ENCODE measurements at regions not wholly inside any gene's neighbourhood (a gene's known extent, or its start where the extent isn't known, plus 50 kb on each side); places are given as distances from the start of the nearest gene placed in this dataset.

DNA sequence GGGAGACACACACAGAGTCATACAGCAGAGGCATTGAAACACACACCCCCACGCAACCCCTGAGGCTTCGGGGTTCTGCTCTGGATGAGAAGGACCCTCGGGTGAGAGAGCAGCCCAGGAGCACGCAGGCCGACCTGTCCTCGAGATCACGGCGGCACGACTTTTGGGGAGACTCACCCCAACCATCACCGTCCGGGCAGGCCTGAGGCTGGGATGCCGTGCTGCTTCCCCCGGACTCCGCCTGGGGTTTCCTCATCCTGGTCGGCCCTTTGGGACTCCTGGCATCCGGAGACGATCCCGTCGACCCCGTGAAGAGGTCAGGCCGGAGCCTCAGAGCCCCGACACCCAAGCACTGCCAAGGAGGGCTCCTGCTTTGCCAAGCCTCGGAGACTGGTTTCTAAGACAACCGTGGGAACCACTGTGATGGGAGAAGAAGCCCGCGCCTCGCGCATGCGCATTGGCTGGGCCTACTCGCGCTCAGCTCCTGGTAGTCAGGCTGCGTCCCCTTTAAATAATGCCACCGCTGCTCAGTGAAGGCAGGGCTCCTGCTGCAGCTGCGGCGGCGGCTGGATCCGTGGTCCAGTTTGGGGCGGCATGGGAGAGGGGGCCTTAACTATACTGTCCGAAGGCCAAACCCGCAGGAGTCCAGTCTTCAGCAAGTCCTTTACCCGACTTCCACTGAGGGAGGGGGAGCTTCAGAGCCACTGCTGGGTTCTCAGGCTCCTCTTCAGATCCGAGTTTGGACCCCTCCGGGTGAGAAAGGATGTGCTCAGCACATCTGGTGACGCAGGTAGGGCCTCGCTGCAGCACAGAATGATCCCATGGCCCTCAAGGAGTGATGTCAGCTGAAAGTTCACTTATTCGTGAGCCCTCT, 171.4 kb upstream of the ZNF337 start:
- TF ChIP-seq, protein P1, sequence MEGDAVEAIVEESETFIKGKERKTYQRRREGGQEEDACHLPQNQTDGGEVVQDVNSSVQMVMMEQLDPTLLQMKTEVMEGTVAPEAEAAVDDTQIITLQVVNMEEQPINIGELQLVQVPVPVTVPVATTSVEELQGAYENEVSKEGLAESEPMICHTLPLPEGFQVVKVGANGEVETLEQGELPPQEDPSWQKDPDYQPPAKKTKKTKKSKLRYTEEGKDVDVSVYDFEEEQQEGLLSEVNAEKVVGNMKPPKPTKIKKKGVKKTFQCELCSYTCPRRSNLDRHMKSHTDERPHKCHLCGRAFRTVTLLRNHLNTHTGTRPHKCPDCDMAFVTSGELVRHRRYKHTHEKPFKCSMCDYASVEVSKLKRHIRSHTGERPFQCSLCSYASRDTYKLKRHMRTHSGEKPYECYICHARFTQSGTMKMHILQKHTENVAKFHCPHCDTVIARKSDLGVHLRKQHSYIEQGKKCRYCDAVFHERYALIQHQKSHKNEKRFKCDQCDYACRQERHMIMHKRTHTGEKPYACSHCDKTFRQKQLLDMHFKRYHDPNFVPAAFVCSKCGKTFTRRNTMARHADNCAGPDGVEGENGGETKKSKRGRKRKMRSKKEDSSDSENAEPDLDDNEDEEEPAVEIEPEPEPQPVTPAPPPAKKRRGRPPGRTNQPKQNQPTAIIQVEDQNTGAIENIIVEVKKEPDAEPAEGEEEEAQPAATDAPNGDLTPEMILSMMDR (conservative IDR thresholded peaks at IDR 0.05; ENCODE audit: low read length), result no peak
- TF ChIP-seq EZH2phosphoT487 (IDR thresholded peaks at IDR 0.05; ENCODE audit: borderline replicate concordance), result no peak

Measured in Loucy (cell line).